DND-41 (cell line): ENCODE measurements at regions not wholly inside any gene's neighbourhood (a gene's known extent, or its start where the extent isn't known, plus 50 kb on each side); places are given as distances from the start of the nearest gene placed in this dataset.

Experiments
- ATAC-seq: fragments of 200-7000 bp; cut with Tn5 transposase; 3 replicates; pipeline ENCODE4 v1.9.1; 2021; ENCODE audit warnings: low read depth; ENCODE audit not compliant: insufficient read depth
- DNase-seq: peaks from one replicate; pipeline ENCODE4 v3.0.0-alpha.2; 2020
- H2AFZ ChIP-seq: 2 replicates; pipeline ENCODE4 v1.6.0; 2012; ENCODE audit warnings: low read depth, low read length
- H3K27ac ChIP-seq: 2 replicates; pipeline ENCODE4 v1.5.1; 2012; ENCODE audit warnings: low read length, inconsistent platforms
- H3K27me3 ChIP-seq: fragments of 200-600 bp; sonication (generic); 2 replicates; pipeline ENCODE4 v1.6.0; 2012; ENCODE audit warnings: low read length, mild to moderate bottlenecking, inconsistent platforms; ENCODE audit not compliant: insufficient read depth, poor library complexity
- H3K36me3 ChIP-seq: 2 replicates; pipeline ENCODE4 v1.5.1; 2012; ENCODE audit warnings: low read length, inconsistent platforms; ENCODE audit not compliant: insufficient read depth
- H3K4me1 ChIP-seq: 2 replicates; pipeline ENCODE4 v1.5.1; 2012; ENCODE audit warnings: mild to moderate bottlenecking, low read length; ENCODE audit not compliant: insufficient read depth
- H3K4me2 ChIP-seq: 2 replicates; pipeline ENCODE4 v1.6.0; 2012; ENCODE audit warnings: mild to moderate bottlenecking, moderate library complexity, low read length, inconsistent platforms; ENCODE audit not compliant: insufficient read depth
- H3K4me3 ChIP-seq, 2 experiments: fragments of 200-600 bp in 1 of 2; shearing (Covaris generic) in 1 of 2; 2 replicates each; pipeline ENCODE4 v1.5.1; 2012 to 2016; ENCODE audit warnings: inconsistent platforms in 2 of 2, low read length in 2 of 2, mild to moderate bottlenecking in 2 of 2, low read depth in 1 of 2, moderate library complexity in 1 of 2
- H3K79me2 ChIP-seq: 2 replicates; pipeline ENCODE4 v1.6.0; 2012; ENCODE audit warnings: low read length, inconsistent platforms; ENCODE audit not compliant: insufficient read depth
- H3K9ac ChIP-seq: 2 replicates; pipeline ENCODE4 v1.6.0; 2012; ENCODE audit warnings: low read depth, mild to moderate bottlenecking, inconsistent platforms, low read length, moderate library complexity
- H3K9me3 ChIP-seq: 2 replicates; pipeline ENCODE4 v1.5.1; 2012; ENCODE audit warnings: low read length, moderate library complexity, mild to moderate bottlenecking, inconsistent platforms; ENCODE audit not compliant: insufficient read depth, severe bottlenecking
- H4K20me1 ChIP-seq: 2 replicates; pipeline ENCODE4 v1.6.0; 2012; ENCODE audit warnings: low read length; ENCODE audit not compliant: insufficient read depth
- CTCF ChIP-seq: IDR thresholded peaks from 2 replicates; pipeline ENCODE4 v1.5.1; 2012; ENCODE audit warnings: borderline replicate concordance, low read length, moderate library complexity, mild to moderate bottlenecking; ENCODE audit not compliant: poor library complexity, severe bottlenecking; ENCODE audit errors: extremely low read depth
- EZH2 ChIP-seq: IDR thresholded peaks from 3 replicates; pipeline ENCODE4 v1.6.1; 2012; ENCODE audit warnings: borderline replicate concordance, low read depth, mild to moderate bottlenecking, moderate library complexity, low read length, inconsistent platforms; ENCODE audit not compliant: severe bottlenecking

GRCh38 chr2:146532509-146533147 lies 1312.2 kb upstream of the ACVR2A start:
- ATAC-seq (no peak), DNase-seq (no peak)
- Histone ChIP-seq H2AFZ (no peak overlapping the region), H3K36me3 (no peaks in the 10 kb centered on the region), H3K79me2 (no peaks in the 10 kb centered on the region), H3K4me1 (no peaks in the 10 kb centered on the region), H3K4me3 (no peak overlapping the region), H3K27ac (no peak overlapping the region), H3K9me3 (no peaks in the 10 kb centered on the region), H3K27me3 (no peaks in the 10 kb centered on the region), H4K20me1 (no peaks in the 10 kb centered on the region), H3K9ac (no peak overlapping the region), H3K4me2 (no peak overlapping the region)
- TF ChIP-seq CTCF: no peak

- no peak overlapping the region for H3K4me2 ChIP-seq
- no peaks in the 10 kb centered on the region for H3K4me1 ChIP-seq
- no peaks in the 10 kb centered on the region for H3K36me3 ChIP-seq
- H3K9me3 ChIP-seq: no peaks in the 10 kb centered on the region
- no peak overlapping the region for H3K27ac ChIP-seq
- H4K20me1 ChIP-seq: no peaks in the 10 kb centered on the region
- no peak overlapping the region for H3K9ac ChIP-seq
- no peak overlapping the region for H2AFZ ChIP-seq
- DNase-seq (no peak), ATAC-seq (no peak)
- no peaks in the 10 kb centered on the region for H3K79me2 ChIP-seq
- H3K27me3 ChIP-seq: no peaks in the 10 kb centered on the region
- TF ChIP-seq CTCF (no peak), EZH2 (no peak)
- no peak overlapping the region for H3K4me3 ChIP-seq
These were observed 1312.8 kb upstream of the ACVR2A start for GRCh38 chr2:146532009-146532408.

- H3K27ac ChIP-seq: no peak overlapping the region
- no peaks in the 10 kb centered on the region for H3K36me3 ChIP-seq
- H3K9ac ChIP-seq: no peak overlapping the region
- H3K4me3 ChIP-seq: no peak overlapping the region
- TF ChIP-seq EZH2 (no peak), CTCF (no peak)
- H3K79me2 ChIP-seq: no peaks in the 10 kb centered on the region
- H3K9me3 ChIP-seq: no peaks in the 10 kb centered on the region
- H4K20me1 ChIP-seq: no peaks in the 10 kb centered on the region
- H3K4me2 ChIP-seq: no peak overlapping the region
- H3K27me3 ChIP-seq: no peaks in the 10 kb centered on the region
- no peak for DNase-seq
- ATAC-seq: no peak
- H3K4me1 ChIP-seq: no peaks in the 10 kb centered on the region
- H2AFZ ChIP-seq: no peak overlapping the region
These were observed 1313.9 kb upstream of the ACVR2A start for GRCh38 chr2:146530886-146531285.

GRCh38 chr2:146527166-146527565 lies 1317.7 kb upstream of the ACVR2A start:
- DNase-seq (no peak), ATAC-seq (no peak)
- H3K4me2 ChIP-seq: no peak overlapping the region
- H3K27ac ChIP-seq: no peak overlapping the region
- no peaks in the 10 kb centered on the region for H3K79me2 ChIP-seq
- H3K4me3 ChIP-seq: no peak overlapping the region
- no peak overlapping the region for H3K9ac ChIP-seq
- H3K27me3 ChIP-seq: no peaks in the 10 kb centered on the region
- no peaks in the 10 kb centered on the region for H3K9me3 ChIP-seq
- no peaks in the 10 kb centered on the region for H3K36me3 ChIP-seq
- no peak for TF ChIP-seq CTCF
- no peak for TF ChIP-seq EZH2
- no peak overlapping the region for H2AFZ ChIP-seq
- no peaks in the 10 kb centered on the region for H3K4me1 ChIP-seq
- no peaks in the 10 kb centered on the region for H4K20me1 ChIP-seq
